ENCODE measurements at regions not wholly inside any gene's neighbourhood (a gene's known extent, or its start where the extent isn't known, plus 50 kb on each side); places are given as distances from the start of the nearest gene placed in this dataset.

- Histone ChIP-seq H4K5ac (ENCODE audit: insufficient read length, low read depth, low read length) (no peak overlapping the region), H3K23ac (ENCODE audit: insufficient read length, low read depth, low read length) (no peak overlapping the region), H3K79me2 (ENCODE audit: insufficient read depth, low read length) (no peaks in the 10 kb centered on the region), H3K4me2 (ENCODE audit: insufficient read depth, insufficient read length, low read length) (no peak overlapping the region), H3T11ph (ENCODE audit: low read length) (no peak overlapping the region), H2BK12ac (ENCODE audit: insufficient read length, low read depth, low read length) (no peak overlapping the region), H4K91ac (ENCODE audit: insufficient read length, low read depth, low read length) (no peak overlapping the region), H3K9me3 (ENCODE audit: control insufficient read depth, low read depth, low read length) (no peaks in the 10 kb centered on the region), H2BK20ac (ENCODE audit: low read depth, low read length, poor library complexity, severe bottlenecking) (no peak overlapping the region), H3K23me2 (ENCODE audit: insufficient read length, low read depth, low read length, poor library complexity, severe bottlenecking) (peaks cover 3% of the 10 kb centered on the region), H3K4me1 (ENCODE audit: insufficient read depth, low read length) (no peaks in the 10 kb centered on the region), H3K56ac (ENCODE audit: insufficient read length, low read depth, low read length) (no peak overlapping the region), H4K8ac (replicated peaks; ENCODE audit: insufficient read length, low read depth, low read length) (no peak overlapping the region), H3K79me1 (ENCODE audit: insufficient read depth, low read depth, low read length, poor library complexity, severe bottlenecking) (no peaks in the 10 kb centered on the region), H2BK15ac (ENCODE audit: low read depth, low read length) (no peak overlapping the region), H2BK5ac (ENCODE audit: insufficient read length, low read length) (no peak overlapping the region), H3K27me3 (ENCODE audit: insufficient read depth, low read length) (no peaks in the 10 kb centered on the region), H3K27ac (ENCODE audit: insufficient read length, low read depth, low read length) (no peak overlapping the region), H2AK5ac (ENCODE audit: insufficient read length, low read length) (no peak overlapping the region), H3K9ac (ENCODE audit: extremely low read depth, insufficient read length, low read length) (no peak overlapping the region), H4K20me1 (ENCODE audit: control insufficient read depth, insufficient read depth, insufficient read length) (no peaks in the 10 kb centered on the region), H3K14ac (ENCODE audit: insufficient read depth, low read length) (no peak overlapping the region), H2AFZ (ENCODE audit: low read length) (no peak overlapping the region), H3K18ac (ENCODE audit: insufficient read length, low read depth, low read length) (no peak overlapping the region), H3K4ac (ENCODE audit: low read depth, low read length) (no peak overlapping the region), H2BK120ac (ENCODE audit: low read depth, low read length, poor library complexity, severe bottlenecking) (no peak overlapping the region)
- no CpG with 5 or more reads among the region's 10 CpGs for WGBS (ENCODE audit: extremely low coverage, insufficient read length, low lambda C conversion rate)
- Mint-ChIP-seq H3K4me1 (peaks cover 13 to 26% of the 10 kb centered on the region in 2 experiments), H3K27me3 (ENCODE audit: low read depth) (no peaks in the 10 kb centered on the region; the same call in 1 of the 2 replicates), H3K4me3 (no peak overlapping the region), H3K36me3 (ENCODE audit: insufficient read depth in 1 of 3, low read depth in 3 of 3) (no peaks in the 10 kb centered on the region), H3K27ac (no peak overlapping the region), H3K9me3 (no peaks in the 10 kb centered on the region)
- no peak for DNase-seq
- TF ChIP-seq CTCF (conservative IDR thresholded peaks at IDR 0.05): no peak
Observed at GRCh38 chr18:24630346-24630880, 170.0 kb downstream of the HRH4 start.
